LNCAP (cell line): ENCODE measurements at regions not wholly inside any gene's neighbourhood (a gene's known extent, or its start where the extent isn't known, plus 50 kb on each side); places are given as distances from the start of the nearest gene placed in this dataset.

ENCODE experiments used
- CTCF ChIP-seq: fragments of 450-650 bp; IDR thresholded peaks from 2 replicates; pipeline ENCODE4 v1.5.1; 2017; ENCODE audit warnings: mild to moderate bottlenecking

DNA sequence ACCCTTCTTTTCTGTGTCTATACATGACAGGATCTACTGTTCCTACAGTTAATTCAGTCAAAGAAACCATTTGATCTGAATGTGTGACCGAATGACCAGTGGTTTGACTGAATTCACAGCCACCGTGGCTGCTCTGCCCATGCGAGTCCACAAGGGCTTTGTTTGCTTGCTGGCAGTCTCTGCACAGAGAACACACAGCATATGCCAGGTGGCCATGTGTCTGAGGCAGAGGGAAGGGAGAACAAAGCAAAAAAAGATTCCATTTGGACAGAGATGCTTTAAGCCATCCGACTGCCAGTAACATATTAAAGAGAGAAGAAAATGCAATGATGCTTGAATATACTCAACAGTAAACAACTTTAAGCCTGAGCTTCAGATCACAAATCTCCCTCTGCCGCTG is 737.8 kb upstream of the CXADR start:
- no peak for TF ChIP-seq CTCF

GRCh38 chr21:16777041-16777720 is 735.7 kb upstream of the CXADR start:
- no peak for TF ChIP-seq CTCF

DNA sequence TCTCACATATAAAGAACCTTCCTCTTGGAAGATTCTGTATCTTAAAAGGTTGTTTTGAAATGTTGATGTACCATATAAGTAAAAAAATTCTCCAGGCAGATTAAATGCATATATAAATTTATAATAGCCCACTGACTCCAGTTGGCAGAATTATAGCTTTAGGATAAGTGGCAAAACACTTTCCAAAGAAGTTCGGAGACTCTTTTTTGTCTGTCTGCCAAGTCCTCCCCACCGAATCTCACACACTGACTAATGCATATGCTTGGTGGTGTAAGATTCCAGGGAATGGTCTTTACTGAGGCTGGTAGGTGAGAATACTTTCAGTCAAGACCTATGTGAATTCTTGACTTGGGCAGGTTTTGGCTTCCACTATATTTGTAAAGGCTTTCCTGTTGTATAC is 724.3 kb upstream of the CXADR start:
- no peak for TF ChIP-seq CTCF

DNA sequence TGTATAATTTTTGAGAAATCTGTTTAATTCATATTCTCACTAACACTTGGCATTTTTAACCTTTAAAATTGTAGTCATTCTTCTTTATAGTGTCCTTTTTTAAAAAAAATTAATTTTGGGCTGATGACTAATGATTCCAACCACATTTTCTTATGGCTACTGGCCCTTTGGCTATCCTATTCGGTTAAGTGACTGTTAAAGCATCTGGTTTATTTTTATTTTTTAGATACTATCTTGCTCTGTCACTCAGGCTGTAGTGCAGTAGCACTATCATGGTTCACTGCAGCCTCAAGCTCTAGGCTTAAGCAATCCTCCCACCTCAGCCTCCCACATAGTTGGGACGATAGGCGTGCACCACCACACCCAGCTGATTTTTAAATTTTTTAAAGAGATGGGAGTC is 723.2 kb upstream of the CXADR start:
- TF ChIP-seq CTCF, result no peak

GRCh38 chr21:16792101-16792500 is 720.7 kb upstream of the CXADR start:
- TF ChIP-seq CTCF, result no peak

DNA sequence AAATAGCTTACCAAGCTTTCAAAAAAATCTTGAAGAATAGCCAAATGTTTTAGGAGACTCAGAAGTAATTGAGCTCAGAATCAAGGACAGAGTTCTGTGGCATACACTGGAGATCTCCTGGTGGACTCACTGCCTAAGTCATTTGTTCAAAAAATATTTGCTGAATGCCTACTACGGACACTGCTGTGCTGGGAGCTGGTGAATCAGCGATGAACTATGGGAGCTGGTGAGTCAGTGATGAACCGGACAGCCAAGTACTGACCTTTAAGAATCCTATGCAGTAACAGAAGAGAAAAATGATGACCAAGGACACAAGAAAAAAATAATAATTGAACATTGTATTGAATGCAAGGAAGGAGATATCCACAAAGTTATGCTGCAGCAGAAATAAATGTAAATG is 717.9 kb upstream of the CXADR start:
- TF ChIP-seq CTCF, result no peak

DNA sequence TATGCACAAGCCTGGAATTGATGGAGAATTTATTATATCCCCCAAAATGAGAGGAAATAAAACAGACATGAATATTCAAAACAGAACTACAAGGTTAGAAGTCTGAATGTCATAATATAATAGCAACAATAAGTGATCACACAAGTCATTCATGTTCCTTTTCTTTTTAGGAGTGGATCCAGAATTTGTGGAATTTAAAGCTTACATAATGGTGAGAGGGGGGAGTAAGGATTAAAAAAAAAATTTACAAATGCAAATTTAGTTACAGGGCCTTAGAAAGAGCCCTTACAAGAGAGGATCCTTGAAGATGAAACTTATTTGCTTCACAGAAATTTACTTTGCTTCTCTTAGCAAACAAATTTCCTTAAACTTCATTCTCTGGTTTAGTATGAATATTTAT is 716.1 kb upstream of the CXADR start:
- no peak for TF ChIP-seq CTCF

DNA sequence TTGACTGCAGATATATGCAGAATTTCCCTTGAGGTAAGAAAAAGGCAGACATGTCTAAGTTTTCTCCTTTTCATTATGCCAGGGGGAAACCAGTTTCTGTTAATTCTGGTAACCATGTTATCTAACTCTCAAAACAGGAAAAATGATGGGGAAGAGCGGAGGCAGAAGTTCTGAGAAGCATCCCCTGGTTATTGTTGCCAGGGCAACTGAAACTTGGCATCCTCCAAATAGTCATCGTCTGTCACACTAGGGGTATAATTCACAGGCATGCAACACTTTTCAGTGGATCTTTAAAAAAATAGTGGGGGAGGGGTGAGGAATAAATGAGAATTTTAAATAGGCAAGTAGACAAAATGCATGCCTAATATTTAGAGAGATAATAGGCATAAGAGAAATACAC is 715.3 kb upstream of the CXADR start:
- TF ChIP-seq CTCF, result no peak
